Nephron progenitor cell (in vitro differentiated cells): ENCODE measurements at regions not wholly inside any gene's neighbourhood (a gene's known extent, or its start where the extent isn't known, plus 50 kb on each side); places are given as distances from the start of the nearest gene placed in this dataset.
A peak's percentile ranks its signal among the peaks of the same experiment; 100 is the strongest.

Experiments used
- DNase-seq: peaks from one replicate; pipeline ENCODE4 v3.0.0; 2021
- H3K27ac Mint-ChIP-seq: 2 replicates; pipeline ENCODE4 v1.8.0; 2021; ENCODE audit warnings: mild to moderate bottlenecking, moderate library complexity, mixed read lengths
- H3K27me3 Mint-ChIP-seq: 2 replicates; pipeline ENCODE4 v1.8.0; 2021; ENCODE audit warnings: mild to moderate bottlenecking, low read depth, mixed read lengths; ENCODE audit not compliant: poor library complexity
- H3K36me3 Mint-ChIP-seq: 2 replicates; pipeline ENCODE4 v1.8.0; 2021; ENCODE audit warnings: low read depth, mixed read lengths
- H3K4me1 Mint-ChIP-seq: 2 replicates; pipeline ENCODE4 v1.8.0; 2021; ENCODE audit warnings: mixed read lengths
- H3K4me3 Mint-ChIP-seq: 2 replicates; pipeline ENCODE4 v1.8.0; 2021; ENCODE audit warnings: mild to moderate bottlenecking, moderate library complexity, mixed read lengths
- H3K9me3 Mint-ChIP-seq: 2 replicates; pipeline ENCODE4 v1.8.0; 2021; ENCODE audit warnings: mild to moderate bottlenecking, moderate library complexity, mixed read lengths
- TF ChIP-seq, protein P1 (sequence below): fragments of 200-600 bp; sonication (generic); IDR thresholded peaks from 2 replicates; pipeline ENCODE4 v1.5.0; 2021; ENCODE audit warnings: antibody characterized with exemption

DNA sequence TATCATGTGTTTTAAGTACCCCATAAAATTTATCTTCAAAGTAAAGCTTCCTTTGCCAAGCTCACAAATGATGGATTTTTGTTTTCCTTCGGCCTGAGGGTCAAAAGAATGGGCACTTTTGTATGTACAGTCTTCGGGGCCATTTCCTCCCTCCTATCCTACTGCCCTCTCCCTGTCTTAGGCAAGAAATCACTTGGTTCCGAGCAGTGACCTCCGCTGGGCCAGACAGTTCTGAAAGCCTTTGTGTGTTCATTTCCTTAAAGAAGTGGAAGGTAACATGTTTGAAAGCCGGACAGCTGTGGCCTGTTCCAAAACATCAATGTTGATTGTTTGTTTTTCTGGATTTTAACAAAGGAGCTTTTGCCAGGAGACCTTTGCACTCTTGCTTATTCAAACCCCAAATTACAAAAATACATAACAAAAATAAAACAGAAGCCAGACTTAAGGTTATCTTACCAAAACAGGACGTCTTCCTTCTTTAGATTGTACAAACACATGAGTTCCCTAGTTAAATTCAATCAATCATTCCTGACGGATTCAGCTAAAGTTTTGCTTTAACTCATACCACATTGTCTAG, 110.6 kb upstream of the LIMCH1 start:
- peak overlapping the region; percentile 50 for H3K4me3 Mint-ChIP-seq
- H3K9me3 Mint-ChIP-seq, result peaks cover 11% of the 10 kb centered on the region
- H3K4me1 Mint-ChIP-seq, result peaks cover 76% of the 10 kb centered on the region
- peak overlapping the region; percentile 99 for H3K27ac Mint-ChIP-seq
- TF ChIP-seq, protein P1, sequence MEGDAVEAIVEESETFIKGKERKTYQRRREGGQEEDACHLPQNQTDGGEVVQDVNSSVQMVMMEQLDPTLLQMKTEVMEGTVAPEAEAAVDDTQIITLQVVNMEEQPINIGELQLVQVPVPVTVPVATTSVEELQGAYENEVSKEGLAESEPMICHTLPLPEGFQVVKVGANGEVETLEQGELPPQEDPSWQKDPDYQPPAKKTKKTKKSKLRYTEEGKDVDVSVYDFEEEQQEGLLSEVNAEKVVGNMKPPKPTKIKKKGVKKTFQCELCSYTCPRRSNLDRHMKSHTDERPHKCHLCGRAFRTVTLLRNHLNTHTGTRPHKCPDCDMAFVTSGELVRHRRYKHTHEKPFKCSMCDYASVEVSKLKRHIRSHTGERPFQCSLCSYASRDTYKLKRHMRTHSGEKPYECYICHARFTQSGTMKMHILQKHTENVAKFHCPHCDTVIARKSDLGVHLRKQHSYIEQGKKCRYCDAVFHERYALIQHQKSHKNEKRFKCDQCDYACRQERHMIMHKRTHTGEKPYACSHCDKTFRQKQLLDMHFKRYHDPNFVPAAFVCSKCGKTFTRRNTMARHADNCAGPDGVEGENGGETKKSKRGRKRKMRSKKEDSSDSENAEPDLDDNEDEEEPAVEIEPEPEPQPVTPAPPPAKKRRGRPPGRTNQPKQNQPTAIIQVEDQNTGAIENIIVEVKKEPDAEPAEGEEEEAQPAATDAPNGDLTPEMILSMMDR, result no peak
- H3K27me3 Mint-ChIP-seq, result no peaks in the 10 kb centered on the region
- peak; percentile 12 for DNase-seq
- H3K36me3 Mint-ChIP-seq, result peaks cover 15% of the 10 kb centered on the region

DNA sequence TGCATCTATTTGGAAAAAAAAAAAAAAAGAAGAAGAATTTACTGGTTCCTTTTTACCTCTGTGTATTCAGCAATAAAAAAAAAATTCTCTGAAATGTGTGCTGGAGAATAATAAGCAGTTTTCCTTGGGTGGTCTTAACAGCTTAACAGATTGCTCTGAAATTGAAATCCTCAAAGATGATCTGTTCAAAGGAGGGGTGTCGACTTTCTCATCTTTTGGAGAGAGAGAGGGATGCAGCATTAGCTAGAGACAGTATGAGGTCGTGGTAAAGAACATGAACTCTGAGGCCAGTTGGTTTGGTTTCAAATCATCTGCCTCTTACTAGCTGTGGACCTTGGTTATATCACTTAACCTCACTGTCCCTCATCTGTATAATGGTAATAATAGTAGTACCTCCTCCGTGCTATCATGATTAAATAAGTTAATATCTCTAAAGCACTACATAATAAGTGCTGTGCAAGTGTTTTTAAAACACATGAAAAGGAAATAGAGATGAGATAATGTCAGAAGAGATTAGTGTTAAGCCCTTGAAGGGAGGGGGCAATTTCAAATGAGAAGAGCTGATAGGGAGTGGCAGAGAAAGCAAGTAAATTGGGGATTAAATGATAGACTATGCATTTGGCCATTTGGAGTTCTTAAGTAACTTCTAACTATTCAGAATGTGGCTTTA, 109.9 kb upstream of the LIMCH1 start:
- no peak for DNase-seq
- TF ChIP-seq, protein P1, result no peak
- H3K27me3 Mint-ChIP-seq, result no peaks in the 10 kb centered on the region
- H3K4me1 Mint-ChIP-seq, result peaks cover 81% of the 10 kb centered on the region
- H3K36me3 Mint-ChIP-seq, result peaks cover 17% of the 10 kb centered on the region
- H3K9me3 Mint-ChIP-seq, result peaks cover 11% of the 10 kb centered on the region
- H3K4me3 Mint-ChIP-seq, result peak overlapping the region; percentile 50
- H3K27ac Mint-ChIP-seq, result peak overlapping the region; percentile 99

DNA sequence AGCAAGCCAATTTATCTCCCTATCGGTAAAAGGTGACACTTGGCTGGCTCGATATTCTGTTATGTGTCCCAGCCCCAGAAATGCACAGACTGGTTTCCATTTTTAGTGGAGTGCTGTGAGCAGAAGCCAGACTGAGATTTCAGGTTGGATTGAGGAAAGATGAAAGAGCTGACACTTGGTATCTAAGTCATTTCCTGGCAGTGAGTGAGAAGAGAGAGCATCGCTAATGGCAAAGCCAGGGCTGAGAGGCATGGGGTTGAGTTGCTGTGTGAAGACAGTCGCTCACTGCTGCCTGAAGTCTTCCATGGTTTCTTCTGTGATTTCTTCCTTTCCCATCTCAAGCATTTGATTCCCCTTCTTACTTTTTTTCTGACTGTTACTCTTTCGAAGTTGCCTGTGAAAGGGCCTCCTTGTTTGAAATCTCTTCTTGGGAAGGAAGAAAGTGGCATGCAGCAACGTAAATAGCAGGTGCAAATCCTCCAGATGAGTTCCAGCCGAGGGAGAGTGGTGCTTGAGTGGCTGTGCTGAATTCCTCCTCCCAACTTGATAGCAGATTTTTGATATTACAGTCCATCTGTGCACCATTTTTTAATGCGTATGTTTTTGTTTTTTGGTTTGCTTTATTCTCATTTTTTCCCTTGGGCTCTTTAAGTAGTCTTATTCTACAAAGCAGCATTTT, 109.2 kb upstream of the LIMCH1 start:
- no peak for DNase-seq

DNA sequence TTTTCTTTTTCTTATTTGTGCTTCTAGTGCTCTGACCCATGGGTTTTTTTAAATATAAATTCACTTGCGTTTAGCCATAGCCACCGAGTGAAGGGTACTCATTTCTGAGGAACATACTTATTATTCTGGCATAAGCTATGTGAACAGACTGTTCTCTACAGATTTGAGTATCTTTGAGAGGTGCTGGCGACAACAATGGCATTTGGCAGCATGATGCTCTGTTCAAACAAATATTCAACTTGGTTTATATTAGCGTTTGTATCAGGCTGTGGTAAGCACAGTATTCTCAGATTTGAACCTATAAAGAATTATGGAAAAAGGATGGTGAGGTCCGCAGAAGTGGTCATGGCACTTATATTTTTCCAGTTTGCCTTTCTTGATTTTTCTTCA, 108.7 kb upstream of the LIMCH1 start:
- Mint-ChIP-seq H3K36me3 (peaks cover 19% of the 10 kb centered on the region), H3K4me3 (peak overlapping the region; percentile 23), H3K27ac (peak overlapping the region; percentile 99), H3K27me3 (no peaks in the 10 kb centered on the region), H3K9me3 (peaks cover 11% of the 10 kb centered on the region), H3K4me1 (peaks cover 81% of the 10 kb centered on the region)
- TF ChIP-seq, protein P1, result no peak
- DNase-seq, result no peak

More for the DNA sequence above, 109.2 kb upstream of the LIMCH1 start:
- peaks cover 19% of the 10 kb centered on the region for H3K36me3 Mint-ChIP-seq
- peaks cover 82% of the 10 kb centered on the region for H3K4me1 Mint-ChIP-seq
- peak overlapping the region; percentile 99 for H3K27ac Mint-ChIP-seq
- H3K9me3 Mint-ChIP-seq, result peaks cover 11% of the 10 kb centered on the region
- TF ChIP-seq, protein P1, result no peak
- H3K27me3 Mint-ChIP-seq, result no peaks in the 10 kb centered on the region
- H3K4me3 Mint-ChIP-seq, result peak overlapping the region; percentile 23

DNA sequence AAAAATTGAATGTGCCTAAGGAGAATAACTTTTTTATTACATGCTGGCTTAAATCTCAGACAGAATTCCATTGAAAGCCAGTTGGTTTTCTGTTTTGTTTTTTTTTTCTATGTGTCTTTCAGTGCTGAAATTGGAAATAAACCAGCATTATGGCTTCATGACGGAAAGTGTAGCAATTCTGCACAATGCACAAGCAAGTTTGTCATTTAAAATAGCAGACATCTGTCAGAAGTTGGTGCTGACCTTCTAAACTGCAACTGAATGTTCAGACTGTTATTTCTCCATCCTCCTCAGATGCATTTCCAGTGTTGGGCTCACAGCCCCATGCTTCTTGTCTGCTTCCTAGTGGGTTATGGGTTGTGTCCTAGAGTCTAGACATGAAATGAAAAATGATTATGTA, 107.2 kb upstream of the LIMCH1 start:
- TF ChIP-seq, protein P1, result no peak
- Mint-ChIP-seq H3K9me3 (peaks cover 7% of the 10 kb centered on the region), H3K27me3 (no peaks in the 10 kb centered on the region), H3K4me3 (no peak overlapping the region), H3K4me1 (peaks cover 80% of the 10 kb centered on the region), H3K27ac (no peak overlapping the region), H3K36me3 (peaks cover 19% of the 10 kb centered on the region)
- DNase-seq, result no peak
